H1 (cell line): ENCODE measurements at regions not wholly inside any gene's neighbourhood (a gene's known extent, or its start where the extent isn't known, plus 50 kb on each side); places are given as distances from the start of the nearest gene placed in this dataset.

ENCODE experiments used
- CTCF ChIA-PET: fragments of 300-600 bp; sonication (Branson Sonifier 250); formaldehyde crosslinking; loops from one replicate; lab custom pipeline; 2021; ENCODE audit not compliant: partially characterized antibody; lab: Charles Lee
- POLR2A ChIA-PET: fragments of 300-600 bp; sonication (Branson Sonifier 250); formaldehyde crosslinking; loops from one replicate; lab custom pipeline; 2021; ENCODE audit warnings: inconsistent platforms; ENCODE audit not compliant: partially characterized antibody; lab: Charles Lee
- DNase-seq, 2 experiments: peaks; one replicate each; pipeline versions ENCODE4 v3.0.0 to v3.0.0-alpha.2; 2010 to 2022; ENCODE audit warnings: low spot score in 2 of 2, low read depth in 1 of 2, mixed read lengths in 1 of 2
- FAIRE-seq: peaks from 2 replicates; lab custom pipeline; 2011; peaks lifted over from hg19 to GRCh38; lab: Jason Lieb, UNC
- H2AFZ ChIP-seq: 2 replicates; pipeline ENCODE4 v1.8.1; 2012; ENCODE audit warnings: low read length, inconsistent platforms
- H2AK5ac ChIP-seq: 2 replicates; pipeline ENCODE4 v1.6.1; 2013; ENCODE audit warnings: low read depth, low read length
- H2BK120ac ChIP-seq: replicated peaks from 2 replicates; pipeline ENCODE3; 2013; ENCODE audit warnings: low read depth, low read length, inconsistent platforms
- H2BK12ac ChIP-seq: 2 replicates; pipeline ENCODE4 v1.6.1; 2013; ENCODE audit warnings: low read depth, low read length
- H2BK15ac ChIP-seq: 2 replicates; pipeline ENCODE4 v1.6.1; 2013; ENCODE audit warnings: low read length
- H2BK20ac ChIP-seq: 2 replicates; pipeline ENCODE4 v1.6.1; 2013; ENCODE audit warnings: low read length
- H2BK5ac ChIP-seq: 2 replicates; pipeline ENCODE4 v1.6.1; 2013; ENCODE audit warnings: low read depth, low read length
- H3K14ac ChIP-seq: 2 replicates; pipeline ENCODE4 v1.6.1; 2013; ENCODE audit warnings: inconsistent platforms; ENCODE audit not compliant: insufficient read length
- H3K18ac ChIP-seq: 2 replicates; pipeline ENCODE4 v1.6.1; 2013; ENCODE audit warnings: low read length; ENCODE audit errors: extremely low read depth
- H3K23ac ChIP-seq: 2 replicates; pipeline ENCODE4 v1.6.1; 2013; ENCODE audit warnings: inconsistent platforms; ENCODE audit not compliant: insufficient read length
- H3K23me2 ChIP-seq: 2 replicates; pipeline ENCODE4 v1.6.1; 2013; ENCODE audit warnings: low read depth, low read length
- H3K27ac ChIP-seq: 2 replicates; pipeline ENCODE4 v1.6.1; 2011; ENCODE audit warnings: low read depth, low read length, inconsistent platforms
- H3K27me3 ChIP-seq, 4 experiments: replicated peaks in 1 of 4; 1 replicate in 1 of 4; 2 replicates in 3 of 4; pipeline versions ENCODE4 v1.6.1 to v1.8.1; 2011 to 2013; ENCODE audit warnings: low read length in 3 of 4, mild to moderate bottlenecking in 3 of 4, inconsistent platforms in 2 of 4, mixed read lengths in 2 of 4, moderate library complexity in 1 of 4; ENCODE audit not compliant: control insufficient read depth in 3 of 4, insufficient read depth in 3 of 4; ENCODE audit errors: extremely low read depth in 1 of 4
- H3K36me3 ChIP-seq, 4 experiments: 2 replicates each; pipeline versions ENCODE4 v1.6.1 to v1.8.1; 2011 to 2013; ENCODE audit warnings: mild to moderate bottlenecking in 4 of 4, low read length in 3 of 4, moderate library complexity in 2 of 4, control low read depth in 1 of 4, inconsistent platforms in 1 of 4; ENCODE audit not compliant: insufficient read depth in 4 of 4, control insufficient read depth in 2 of 4
- H3K4ac ChIP-seq: replicated peaks from 2 replicates; pipeline ENCODE3; 2013; ENCODE audit warnings: low read length, low read depth, mixed read lengths, inconsistent platforms; ENCODE audit not compliant: insufficient read length
- H3K4me1 ChIP-seq, 4 experiments: replicated peaks in 1 of 4; 1 replicate in 1 of 4; 2 replicates in 3 of 4; pipeline versions ENCODE4 v1.6.1 to v1.8.1; 2011 to 2013; ENCODE audit warnings: low read length in 3 of 4, inconsistent platforms in 2 of 4, mixed read lengths in 1 of 4; ENCODE audit not compliant: insufficient read depth in 4 of 4, control insufficient read depth in 3 of 4
- H3K4me2 ChIP-seq, 2 experiments: 2 replicates each; pipeline versions ENCODE4 v1.6.1 to v1.8.1; 2011 to 2013; ENCODE audit warnings: low read depth in 2 of 2, low read length in 2 of 2, control low read depth in 1 of 2, inconsistent platforms in 1 of 2, mild to moderate bottlenecking in 1 of 2; ENCODE audit not compliant: insufficient read depth in 1 of 2
- H3K4me3 ChIP-seq, 4 experiments: fragments of 200-600, 300-600 bp in 1 of 4; sonication (generic), shearing (Covaris generic), sonication (Bioruptor Twin) in 1 of 4; 2 replicates each; pipeline versions ENCODE4 v1.5.1 to v1.8.1; 2011 to 2016; ENCODE audit warnings: low read length in 4 of 4, low read depth in 3 of 4, control low read depth in 2 of 4, inconsistent platforms in 2 of 4, mild to moderate bottlenecking in 2 of 4, mixed read lengths in 1 of 4, moderate library complexity in 1 of 4; ENCODE audit not compliant: insufficient read depth in 2 of 4; ENCODE audit errors: extremely low read depth in 1 of 4
- H3K56ac ChIP-seq: replicated peaks from 2 replicates; pipeline ENCODE3; 2013; ENCODE audit warnings: low read depth, mild to moderate bottlenecking, mixed read lengths, low read length, inconsistent platforms; ENCODE audit not compliant: insufficient read length
- H3K79me1 ChIP-seq: 2 replicates; pipeline ENCODE4 v1.6.1; 2013; ENCODE audit warnings: low read depth, low read length, control low read depth
- H3K79me2 ChIP-seq, 2 experiments: 2 replicates each; pipeline versions ENCODE4 v1.6.1 to v1.8.1; 2012 to 2013; ENCODE audit warnings: low read length in 2 of 2, mild to moderate bottlenecking in 2 of 2, inconsistent platforms in 1 of 2; ENCODE audit not compliant: insufficient read depth in 2 of 2, control insufficient read depth in 1 of 2
- H3K9ac ChIP-seq, 4 experiments: replicated peaks in 1 of 4; 1 replicate in 1 of 4; 2 replicates in 3 of 4; pipeline versions ENCODE4 v1.6.1 to v1.8.1; 2011 to 2013; ENCODE audit warnings: low read depth in 3 of 4, low read length in 3 of 4, control low read depth in 2 of 4, mild to moderate bottlenecking in 2 of 4, moderate library complexity in 2 of 4, inconsistent platforms in 1 of 4; ENCODE audit errors: extremely low read depth in 1 of 4
- H3K9me3 ChIP-seq, 2 experiments: 2 replicates each; pipeline versions ENCODE4 v1.6.1 to v1.8.1; 2012 to 2013; ENCODE audit warnings: mild to moderate bottlenecking in 2 of 2, moderate library complexity in 2 of 2, control low read depth in 1 of 2, inconsistent platforms in 1 of 2, low read depth in 1 of 2, low read length in 1 of 2, mixed read lengths in 1 of 2; ENCODE audit not compliant: insufficient read depth in 2 of 2
- H4K20me1 ChIP-seq, 2 experiments: replicated peaks in 1 of 2; 2 replicates each; pipeline versions ENCODE3 to v1.8.1; 2011 to 2013; ENCODE audit warnings: inconsistent platforms in 2 of 2, low read length in 2 of 2, mild to moderate bottlenecking in 1 of 2; ENCODE audit not compliant: insufficient read depth in 2 of 2, control insufficient read depth in 1 of 2
- H4K5ac ChIP-seq: 2 replicates; pipeline ENCODE4 v1.6.1; 2013; ENCODE audit warnings: low read length, low read depth, mixed read lengths, inconsistent platforms; ENCODE audit not compliant: insufficient read length
- H4K8ac ChIP-seq: 2 replicates; pipeline ENCODE4 v1.8.0; 2013; ENCODE audit warnings: mild to moderate bottlenecking, moderate library complexity, low read length, inconsistent platforms; ENCODE audit not compliant: insufficient read depth; ENCODE audit errors: extremely low read depth
- H4K91ac ChIP-seq: replicated peaks from 2 replicates; pipeline ENCODE3; 2013; ENCODE audit warnings: low read length, mixed read lengths, inconsistent platforms; ENCODE audit not compliant: insufficient read length
- BCL11A ChIP-seq, 2 experiments: IDR thresholded peaks; one replicate each; pipeline ENCODE4 v1.6.1; 2011; ENCODE audit warnings: low read depth in 2 of 2, low read length in 2 of 2, mild to moderate bottlenecking in 2 of 2
- BRCA1 ChIP-seq: IDR thresholded peaks from 2 replicates; pipeline ENCODE4 v1.6.1; 2012; ENCODE audit warnings: low read depth, low read length, improper control_type of control experiment
- CREB1 ChIP-seq: IDR thresholded peaks from 2 replicates; pipeline ENCODE4 v1.6.1; 2012; ENCODE audit warnings: inconsistent platforms
- JUND ChIP-seq: IDR thresholded peaks from 2 replicates; pipeline ENCODE4 v1.6.1; 2011; ENCODE audit warnings: mild to moderate bottlenecking, improper control_type of control experiment, low read length
- SIRT6 ChIP-seq: IDR thresholded peaks from one replicate; pipeline ENCODE4 v1.7.1; 2012; ENCODE audit warnings: low read length, inconsistent platforms
- SIX5 ChIP-seq: IDR thresholded peaks from 2 replicates; pipeline ENCODE4 v1.6.1; 2011; ENCODE audit warnings: mild to moderate bottlenecking, low read depth, low read length
- SP1 ChIP-seq: IDR thresholded peaks from 2 replicates; pipeline ENCODE4 v1.6.1; 2011; ENCODE audit warnings: low read depth, low read length
- SP2 ChIP-seq: IDR thresholded peaks from 2 replicates; pipeline ENCODE4 v1.6.1; 2012; ENCODE audit warnings: mild to moderate bottlenecking, low read length, inconsistent platforms
- SRF ChIP-seq: IDR thresholded peaks from 2 replicates; pipeline ENCODE4 v1.6.1; 2011; ENCODE audit warnings: mild to moderate bottlenecking, low read depth, low read length, moderate library complexity
- TCF12 ChIP-seq: IDR thresholded peaks from 2 replicates; pipeline ENCODE4 v1.6.1; 2011; ENCODE audit warnings: low read depth, mild to moderate bottlenecking, low read length
- WGBS, 2 experiments: shearing (Covaris generic) in 1 of 2; methylation state at CpG; one replicate each; pipeline versions ENCODE4 v1.1.6 to v1.1.7; 2013 to 2015; ENCODE audit warnings: low lambda C conversion rate in 2 of 2, mixed read lengths in 2 of 2, inconsistent platforms in 1 of 2, low coverage in 1 of 2, missing lambda C conversion rate in 1 of 2; ENCODE audit not compliant: insufficient replicate concordance in 2 of 2, insufficient coverage in 1 of 2, insufficient read length in 1 of 2; ENCODE audit errors: extremely low coverage in 1 of 2, missing lambda C conversion rate in 1 of 2; 5-methylcytosine and 5-hydroxymethylcytosine counted together
- TF ChIP-seq, protein P1 (sequence below): IDR thresholded peaks from 2 replicates; pipeline ENCODE4 v1.6.1; 2012; ENCODE audit warnings: low read length, inconsistent platforms
- TF ChIP-seq, protein P2 (sequence below), 3 experiments: IDR thresholded peaks; 1 replicate in 2 of 3; 2 replicates in 1 of 3; pipeline versions ENCODE4 v1.5.1 to v1.6.1; 2011; ENCODE audit warnings: low read length in 3 of 3, mild to moderate bottlenecking in 3 of 3, inconsistent platforms in 2 of 3, low read depth in 1 of 3, moderate library complexity in 1 of 3; ENCODE audit not compliant: insufficient read depth in 1 of 3; ENCODE audit errors: control extremely low read depth in 1 of 3

GRCh38 chr1:215360758-215361157 lies 206.3 kb upstream of the KCTD3 start:
- no peak for FAIRE-seq
- Histone ChIP-seq H4K5ac (no peak overlapping the region), H2BK20ac (no peak overlapping the region), H3K4me3 (no peak overlapping the region), H2AK5ac (no peak overlapping the region), H3K79me2 (no peaks in the 10 kb centered on the region), H3K4me2 (no peak overlapping the region), H3K23me2 (no peaks in the 10 kb centered on the region), H3K9me3 (peaks cover 3 to 4% of the 10 kb centered on the region in 2 experiments; a peak in 2 of 4 replicates), H3K36me3 (no peaks in the 10 kb centered on the region), H2BK5ac (no peak overlapping the region), H3K79me1 (no peaks in the 10 kb centered on the region), H2AFZ (no peak overlapping the region), H3K27ac (no peak overlapping the region), H3K9ac (no peak overlapping the region), H3K14ac (no peak overlapping the region), H2BK120ac (no peak overlapping the region), H4K8ac (no peak overlapping the region), H3K56ac (no peak overlapping the region), H4K20me1 (no peaks in the 10 kb centered on the region), H2BK15ac (no peak overlapping the region), H3K23ac (no peak overlapping the region), H3K4me1 (no peaks in the 10 kb centered on the region), H3K27me3 (no peaks in the 10 kb centered on the region), H3K4ac (no peak overlapping the region), H2BK12ac (no peak overlapping the region), H3K18ac (no peak overlapping the region), H4K91ac (no peak overlapping the region)
- ChIA-PET POLR2A (no interaction called here), CTCF (no interaction called here)
- 97% methylated on average over 2 of the region's 2 CpGs; no CpG with 5 or more reads in 1 of the 2 experiments for WGBS, 2 experiments
- no peak for DNase-seq
- TF ChIP-seq JUND = no peak
- TF ChIP-seq SP2 = no peak
- TF ChIP-seq BCL11A (IDR thresholded peaks at IDR 0.05; ENCODE audit: low read depth in 2 of 2, low read length in 2 of 2) = no peak
- TF ChIP-seq, protein P1, sequence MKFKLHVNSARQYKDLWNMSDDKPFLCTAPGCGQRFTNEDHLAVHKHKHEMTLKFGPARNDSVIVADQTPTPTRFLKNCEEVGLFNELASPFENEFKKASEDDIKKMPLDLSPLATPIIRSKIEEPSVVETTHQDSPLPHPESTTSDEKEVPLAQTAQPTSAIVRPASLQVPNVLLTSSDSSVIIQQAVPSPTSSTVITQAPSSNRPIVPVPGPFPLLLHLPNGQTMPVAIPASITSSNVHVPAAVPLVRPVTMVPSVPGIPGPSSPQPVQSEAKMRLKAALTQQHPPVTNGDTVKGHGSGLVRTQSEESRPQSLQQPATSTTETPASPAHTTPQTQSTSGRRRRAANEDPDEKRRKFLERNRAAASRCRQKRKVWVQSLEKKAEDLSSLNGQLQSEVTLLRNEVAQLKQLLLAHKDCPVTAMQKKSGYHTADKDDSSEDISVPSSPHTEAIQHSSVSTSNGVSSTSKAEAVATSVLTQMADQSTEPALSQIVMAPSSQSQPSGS = no peak
- TF ChIP-seq BRCA1 = no peak
- TF ChIP-seq SIRT6 = no peak
- no peak for TF ChIP-seq TCF12
- TF ChIP-seq SP1 = no peak
- TF ChIP-seq CREB1 = no peak
- TF ChIP-seq SRF = no peak
- TF ChIP-seq, protein P2, sequence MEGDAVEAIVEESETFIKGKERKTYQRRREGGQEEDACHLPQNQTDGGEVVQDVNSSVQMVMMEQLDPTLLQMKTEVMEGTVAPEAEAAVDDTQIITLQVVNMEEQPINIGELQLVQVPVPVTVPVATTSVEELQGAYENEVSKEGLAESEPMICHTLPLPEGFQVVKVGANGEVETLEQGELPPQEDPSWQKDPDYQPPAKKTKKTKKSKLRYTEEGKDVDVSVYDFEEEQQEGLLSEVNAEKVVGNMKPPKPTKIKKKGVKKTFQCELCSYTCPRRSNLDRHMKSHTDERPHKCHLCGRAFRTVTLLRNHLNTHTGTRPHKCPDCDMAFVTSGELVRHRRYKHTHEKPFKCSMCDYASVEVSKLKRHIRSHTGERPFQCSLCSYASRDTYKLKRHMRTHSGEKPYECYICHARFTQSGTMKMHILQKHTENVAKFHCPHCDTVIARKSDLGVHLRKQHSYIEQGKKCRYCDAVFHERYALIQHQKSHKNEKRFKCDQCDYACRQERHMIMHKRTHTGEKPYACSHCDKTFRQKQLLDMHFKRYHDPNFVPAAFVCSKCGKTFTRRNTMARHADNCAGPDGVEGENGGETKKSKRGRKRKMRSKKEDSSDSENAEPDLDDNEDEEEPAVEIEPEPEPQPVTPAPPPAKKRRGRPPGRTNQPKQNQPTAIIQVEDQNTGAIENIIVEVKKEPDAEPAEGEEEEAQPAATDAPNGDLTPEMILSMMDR (IDR thresholded peaks at IDR 0.05; ENCODE audit: control extremely low read depth in 1 of 3, insufficient read depth in 1 of 3, low read depth in 1 of 3, low read length in 3 of 3) = no peak
- TF ChIP-seq SIX5 = no peak
